Activated CD8-positive, alpha-beta T cell treated with anti-CD3 and anti-CD28 coated beads for 36 hours (primary cell): ENCODE measurements at regions not wholly inside any gene's neighbourhood (a gene's known extent, or its start where the extent isn't known, plus 50 kb on each side); places are given as distances from the start of the nearest gene placed in this dataset.
"Not testable (repeated sequence)": the region's sequence is repeated elsewhere in the genome, so short reads cannot be mapped to it uniquely, and the experiment has no call there.

Source experiments
- ATAC-seq: fragments of 200-7000 bp; cut with Tn5 transposase; one replicate; pipeline ENCODE4 v1.10.0; 2021; ENCODE audit warnings: mild to moderate bottlenecking, moderate library complexity
- CTCF ChIA-PET: fragments of 350-600 bp; sonication (Branson Sonifier 250); formaldehyde crosslinking; loops from one replicate; lab custom pipeline; 2021; ENCODE audit warnings: antibody characterized with exemption; lab: Charles Lee
- POLR2A ChIA-PET: fragments of 350-600 bp; sonication (Branson Sonifier 250); formaldehyde crosslinking; loops from one replicate; lab custom pipeline; 2021; ENCODE audit warnings: antibody characterized with exemption; lab: Charles Lee
- DNase-seq: peaks from one replicate; pipeline ENCODE4 v3.0.0-alpha.2; 2020
- H3K27ac Mint-ChIP-seq: one replicate; pipeline ENCODE4 v1.8.0; 2021; ENCODE audit warnings: mild to moderate bottlenecking, mixed read lengths
- H3K27me3 Mint-ChIP-seq: one replicate; pipeline ENCODE4 v1.8.0; 2021; ENCODE audit warnings: mixed read lengths
- H3K36me3 Mint-ChIP-seq: one replicate; pipeline ENCODE4 v1.8.0; 2021; ENCODE audit warnings: low read depth, mixed read lengths
- H3K4me1 Mint-ChIP-seq: one replicate; pipeline ENCODE4 v1.8.0; 2021; ENCODE audit warnings: low read depth, mixed read lengths
- H3K4me3 Mint-ChIP-seq: one replicate; pipeline ENCODE4 v1.8.0; 2021; ENCODE audit warnings: mild to moderate bottlenecking, moderate library complexity, mixed read lengths
- H3K9me3 Mint-ChIP-seq: one replicate; pipeline ENCODE4 v1.8.0; 2021; ENCODE audit warnings: mixed read lengths
- intact Hi-C: fragments of 100-400 bp; cut with micrococcal nuclease; formaldehyde crosslinking; loops from one replicate; pipeline ENCODE4 v1.10.0; 2022
- TF ChIP-seq, protein P1 (sequence below): fragments of 200-600 bp; IDR thresholded peaks from one replicate; pipeline ENCODE4 v1.8.0; 2022; ENCODE audit warnings: antibody characterized with exemption, mild to moderate bottlenecking

DNA sequence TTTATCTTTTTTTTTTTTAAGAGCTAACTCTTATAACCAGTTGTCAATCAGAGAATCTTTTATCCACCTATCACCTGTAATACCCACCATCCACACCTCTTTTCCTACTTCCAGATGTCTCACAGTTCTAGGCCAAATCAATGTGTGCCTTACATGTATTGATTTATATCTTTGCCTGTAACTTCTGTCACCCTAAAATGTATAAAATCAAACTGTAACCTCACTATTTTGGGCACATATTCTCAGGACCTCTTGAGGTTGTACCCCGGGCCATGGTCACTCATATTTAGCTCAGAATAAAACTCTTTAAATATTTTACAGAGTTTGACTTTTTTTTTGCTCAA lies 404.7 kb upstream of the RORB start:
- TF ChIP-seq, protein P1, sequence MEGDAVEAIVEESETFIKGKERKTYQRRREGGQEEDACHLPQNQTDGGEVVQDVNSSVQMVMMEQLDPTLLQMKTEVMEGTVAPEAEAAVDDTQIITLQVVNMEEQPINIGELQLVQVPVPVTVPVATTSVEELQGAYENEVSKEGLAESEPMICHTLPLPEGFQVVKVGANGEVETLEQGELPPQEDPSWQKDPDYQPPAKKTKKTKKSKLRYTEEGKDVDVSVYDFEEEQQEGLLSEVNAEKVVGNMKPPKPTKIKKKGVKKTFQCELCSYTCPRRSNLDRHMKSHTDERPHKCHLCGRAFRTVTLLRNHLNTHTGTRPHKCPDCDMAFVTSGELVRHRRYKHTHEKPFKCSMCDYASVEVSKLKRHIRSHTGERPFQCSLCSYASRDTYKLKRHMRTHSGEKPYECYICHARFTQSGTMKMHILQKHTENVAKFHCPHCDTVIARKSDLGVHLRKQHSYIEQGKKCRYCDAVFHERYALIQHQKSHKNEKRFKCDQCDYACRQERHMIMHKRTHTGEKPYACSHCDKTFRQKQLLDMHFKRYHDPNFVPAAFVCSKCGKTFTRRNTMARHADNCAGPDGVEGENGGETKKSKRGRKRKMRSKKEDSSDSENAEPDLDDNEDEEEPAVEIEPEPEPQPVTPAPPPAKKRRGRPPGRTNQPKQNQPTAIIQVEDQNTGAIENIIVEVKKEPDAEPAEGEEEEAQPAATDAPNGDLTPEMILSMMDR, result no peak
- POLR2A ChIA-PET, result no interaction called here
- H3K27me3 Mint-ChIP-seq, result no peaks in the 10 kb centered on the region
- DNase-seq (no peak), ATAC-seq (no peak)
- CTCF ChIA-PET, result no interaction called here
- H3K36me3 Mint-ChIP-seq, result no peaks in the 10 kb centered on the region
- intact Hi-C loops, result no loop called here
- H3K27ac Mint-ChIP-seq, result no peak overlapping the region
- no peak overlapping the region for H3K4me3 Mint-ChIP-seq
- H3K9me3 Mint-ChIP-seq, result no peaks in the 10 kb centered on the region
- no peaks in the 10 kb centered on the region for H3K4me1 Mint-ChIP-seq

DNA sequence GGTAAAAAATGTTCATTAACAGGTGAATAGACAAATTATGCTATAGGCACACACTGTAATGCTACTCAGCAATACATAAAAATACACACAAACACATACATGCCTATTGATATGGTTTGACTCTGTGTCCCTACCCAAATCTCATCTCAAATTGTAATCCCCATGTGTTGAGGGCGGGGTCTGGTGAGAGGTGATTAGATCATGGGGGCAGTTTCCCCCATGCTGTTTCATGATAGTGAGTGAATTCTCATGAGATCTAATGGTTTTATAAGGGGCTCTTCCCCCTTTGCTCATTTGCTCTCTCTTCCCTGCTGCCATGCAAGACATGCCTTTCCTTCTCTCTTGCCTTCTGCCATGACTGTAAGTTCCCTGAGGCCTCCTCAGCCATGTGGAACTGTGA lies 403.1 kb upstream of the RORB start:
- H3K4me3 Mint-ChIP-seq, H3K9me3 Mint-ChIP-seq, POLR2A ChIA-PET, DNase-seq, intact Hi-C loops, H3K27me3 Mint-ChIP-seq, ATAC-seq, H3K4me1 Mint-ChIP-seq, H3K27ac Mint-ChIP-seq, H3K36me3 Mint-ChIP-seq: not testable (repeated sequence)
- CTCF ChIA-PET, result interaction anchor here (0.6 kb wide), 1 partner anchor 200 kb away, joined by 3 read pairs; no protein-coding TSS in a partner anchor

DNA sequence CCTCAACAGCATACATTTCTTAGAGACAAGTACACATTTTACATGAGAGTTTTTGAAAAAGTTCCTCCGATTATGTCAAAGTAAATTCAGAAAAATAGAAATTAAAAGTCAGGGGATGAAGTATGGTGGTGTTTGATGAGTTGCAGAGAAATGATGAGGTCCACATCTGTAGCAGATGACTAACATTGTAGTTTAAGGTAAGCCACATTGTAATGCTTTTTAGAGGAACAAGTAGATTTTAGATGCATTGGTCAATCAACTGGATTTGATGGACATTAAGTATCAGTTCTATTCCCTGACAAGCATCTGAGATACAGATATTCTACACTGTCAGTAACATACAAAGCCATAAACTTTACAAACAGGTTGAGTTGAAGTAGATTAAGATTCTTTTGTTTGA lies 402.4 kb upstream of the RORB start:
- Mint-ChIP-seq H3K27me3 (no peaks in the 10 kb centered on the region), H3K36me3 (no peaks in the 10 kb centered on the region), H3K4me1 (no peaks in the 10 kb centered on the region), H3K9me3 (no peaks in the 10 kb centered on the region), H3K27ac (no peak overlapping the region), H3K4me3 (no peak overlapping the region)
- DNase-seq, result no peak
- CTCF ChIA-PET, result no interaction called here
- no peak for ATAC-seq
- POLR2A ChIA-PET, result no interaction called here
- TF ChIP-seq, protein P1, result no peak
- intact Hi-C loops, result no loop called here

DNA sequence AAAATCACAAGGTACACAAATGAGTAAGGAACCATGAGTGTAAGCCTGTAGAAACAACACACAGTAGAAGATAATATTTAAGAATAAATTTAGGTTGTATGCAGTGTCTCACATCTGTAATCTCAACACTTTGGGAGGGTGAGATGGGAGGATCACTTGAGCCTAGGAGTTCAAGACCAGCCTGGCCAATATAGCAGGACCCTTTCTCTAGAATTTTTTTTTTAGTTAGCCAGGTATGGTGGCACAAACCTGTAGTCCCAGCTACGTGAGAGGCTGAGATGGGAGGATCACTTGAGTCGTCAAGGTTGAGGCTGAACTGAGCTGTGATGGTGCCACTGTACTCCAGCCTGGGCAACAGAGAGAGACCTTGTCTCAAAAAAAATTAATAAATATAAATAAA lies 401.2 kb upstream of the RORB start:
- no peaks in the 10 kb centered on the region for H3K9me3 Mint-ChIP-seq
- H3K4me3 Mint-ChIP-seq, result no peak overlapping the region
- DNase-seq (no peak), ATAC-seq (no peak)
- no peaks in the 10 kb centered on the region for H3K36me3 Mint-ChIP-seq
- H3K27ac Mint-ChIP-seq, result no peak overlapping the region
- H3K27me3 Mint-ChIP-seq, result no peaks in the 10 kb centered on the region
- H3K4me1 Mint-ChIP-seq, result no peaks in the 10 kb centered on the region
- ChIA-PET POLR2A (no interaction called here), CTCF (no interaction called here)
- intact Hi-C loops, result no loop called here
- TF ChIP-seq, protein P1, result no peak

DNA sequence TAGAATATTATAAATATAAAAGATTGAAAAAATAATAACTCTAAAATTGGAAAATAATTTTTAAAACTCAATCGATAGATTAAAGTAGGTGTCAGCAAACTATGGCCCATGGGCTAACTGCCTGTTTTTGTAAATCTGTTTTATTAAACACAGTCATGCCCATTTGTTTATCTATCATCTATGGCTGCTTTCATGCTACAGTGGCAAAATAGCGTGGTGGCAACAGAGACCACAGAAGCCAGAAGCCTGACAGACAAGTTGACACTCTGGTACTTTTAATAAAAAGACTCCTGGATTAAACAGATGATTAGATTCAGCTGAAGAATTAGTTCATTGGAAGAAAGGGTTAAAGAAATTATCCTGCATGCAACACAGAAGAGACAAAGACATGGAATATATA lies 400.7 kb upstream of the RORB start:
- no peak overlapping the region for H3K27ac Mint-ChIP-seq
- ChIA-PET POLR2A (no interaction called here), CTCF (no interaction called here)
- H3K9me3 Mint-ChIP-seq, result no peaks in the 10 kb centered on the region
- DNase-seq (no peak), ATAC-seq (no peak)
- TF ChIP-seq, protein P1, result no peak
- H3K27me3 Mint-ChIP-seq, result no peaks in the 10 kb centered on the region
- intact Hi-C loops, result no loop called here
- H3K36me3 Mint-ChIP-seq, result no peaks in the 10 kb centered on the region
- no peak overlapping the region for H3K4me3 Mint-ChIP-seq
- H3K4me1 Mint-ChIP-seq, result no peaks in the 10 kb centered on the region

DNA sequence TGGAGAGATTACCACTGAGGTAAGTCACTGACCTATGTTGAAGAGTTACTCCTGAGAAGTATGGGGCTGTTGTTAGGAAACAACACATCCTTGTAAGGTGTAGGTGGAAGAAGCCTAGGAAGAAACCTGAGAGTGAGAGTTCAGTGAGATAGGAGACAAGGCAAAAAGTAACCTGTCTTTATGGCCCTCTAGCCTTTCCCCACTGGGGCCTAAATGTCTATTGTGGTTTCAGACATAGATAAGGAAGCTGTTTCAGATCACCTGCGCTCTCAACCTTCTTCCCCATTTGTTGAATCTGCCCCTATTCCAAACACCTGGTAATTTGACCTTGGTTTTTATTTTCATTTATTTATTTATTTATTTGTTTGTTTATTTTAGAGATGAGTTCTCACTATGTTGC lies 397.1 kb upstream of the RORB start:
- Mint-ChIP-seq H3K27ac (no peak overlapping the region), H3K9me3 (peaks cover 2% of the 10 kb centered on the region), H3K4me3 (no peak overlapping the region), H3K4me1 (no peaks in the 10 kb centered on the region), H3K36me3 (no peaks in the 10 kb centered on the region), H3K27me3 (no peaks in the 10 kb centered on the region)
- ChIA-PET CTCF (no interaction called here), POLR2A (no interaction called here)
- intact Hi-C loops, result no loop called here
- TF ChIP-seq, protein P1, result no peak
- no peak for ATAC-seq
- no peak for DNase-seq

DNA sequence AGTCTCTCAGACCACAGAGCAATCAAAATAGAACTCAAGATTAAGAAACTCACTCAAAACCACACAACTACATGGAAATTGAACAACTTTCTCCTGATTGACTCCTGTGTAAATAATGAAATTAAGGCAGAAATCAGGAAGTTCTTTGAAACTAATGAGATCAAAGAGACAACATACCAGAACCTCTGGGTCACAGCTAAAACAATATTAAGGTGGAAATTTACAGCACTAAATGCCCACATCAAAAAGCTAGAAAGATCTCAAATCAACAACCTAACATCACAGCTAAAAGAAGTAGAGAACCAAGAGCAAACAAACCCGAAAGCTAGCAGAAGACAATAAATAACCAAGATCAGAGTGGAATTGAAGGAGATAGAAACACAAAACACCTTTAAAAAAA lies 395.0 kb upstream of the RORB start:
- H3K9me3 Mint-ChIP-seq, POLR2A ChIA-PET, DNase-seq, ATAC-seq, intact Hi-C loops, H3K36me3 Mint-ChIP-seq, CTCF ChIA-PET, H3K27me3 Mint-ChIP-seq, H3K4me3 Mint-ChIP-seq, H3K27ac Mint-ChIP-seq, H3K4me1 Mint-ChIP-seq: not testable (repeated sequence)
